ENCODE measurements at regions not wholly inside any gene's neighbourhood (a gene's known extent, or its start where the extent isn't known, plus 50 kb on each side); places are given as distances from the start of the nearest gene placed in this dataset.

- no peak for DNase-seq (ENCODE audit: low spot score)
- Histone ChIP-seq H3K27ac (no peak overlapping the region), H3K4me3 (no peak overlapping the region), H3K27me3 (replicated peaks; ENCODE audit: insufficient read depth) (no peaks in the 10 kb centered on the region), H3K36me3 (no peaks in the 10 kb centered on the region), H3K4me1 (replicated peaks) (no peaks in the 10 kb centered on the region), H3K9me3 (no peaks in the 10 kb centered on the region)
- intact Hi-C loops (cut with DNase I) = no loop called here
- WGBS = 62% methylated on average over 2 of the region's 2 CpGs
- TF ChIP-seq POLR2A (IDR thresholded peaks at IDR 0.05) (no peak), POLR2AphosphoS5 (IDR thresholded peaks at IDR 0.05) (no peak)
- TF ChIP-seq, protein P1, sequence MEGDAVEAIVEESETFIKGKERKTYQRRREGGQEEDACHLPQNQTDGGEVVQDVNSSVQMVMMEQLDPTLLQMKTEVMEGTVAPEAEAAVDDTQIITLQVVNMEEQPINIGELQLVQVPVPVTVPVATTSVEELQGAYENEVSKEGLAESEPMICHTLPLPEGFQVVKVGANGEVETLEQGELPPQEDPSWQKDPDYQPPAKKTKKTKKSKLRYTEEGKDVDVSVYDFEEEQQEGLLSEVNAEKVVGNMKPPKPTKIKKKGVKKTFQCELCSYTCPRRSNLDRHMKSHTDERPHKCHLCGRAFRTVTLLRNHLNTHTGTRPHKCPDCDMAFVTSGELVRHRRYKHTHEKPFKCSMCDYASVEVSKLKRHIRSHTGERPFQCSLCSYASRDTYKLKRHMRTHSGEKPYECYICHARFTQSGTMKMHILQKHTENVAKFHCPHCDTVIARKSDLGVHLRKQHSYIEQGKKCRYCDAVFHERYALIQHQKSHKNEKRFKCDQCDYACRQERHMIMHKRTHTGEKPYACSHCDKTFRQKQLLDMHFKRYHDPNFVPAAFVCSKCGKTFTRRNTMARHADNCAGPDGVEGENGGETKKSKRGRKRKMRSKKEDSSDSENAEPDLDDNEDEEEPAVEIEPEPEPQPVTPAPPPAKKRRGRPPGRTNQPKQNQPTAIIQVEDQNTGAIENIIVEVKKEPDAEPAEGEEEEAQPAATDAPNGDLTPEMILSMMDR (IDR thresholded peaks at IDR 0.05) = no peak
Observed at GRCh38 chr2:228602288-228602687, 420.8 kb upstream of the SPHKAP start.

DNA sequence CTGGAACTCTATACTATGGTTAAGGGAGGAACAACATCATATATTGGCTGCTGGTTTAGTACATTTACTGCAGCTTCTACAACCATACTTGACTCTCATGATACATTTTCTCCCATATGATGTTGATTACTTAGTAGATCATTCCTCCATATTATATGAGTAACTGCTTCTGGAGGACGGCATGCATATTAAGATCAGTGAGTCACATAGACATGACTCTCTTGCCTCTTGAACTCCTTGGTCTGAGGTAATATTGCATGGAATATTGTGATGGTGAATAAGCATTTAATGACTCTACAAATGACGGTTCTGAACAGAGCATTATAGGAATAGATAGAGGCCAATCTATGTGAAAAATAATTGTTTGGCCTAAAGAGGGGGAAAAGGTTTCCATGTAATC is 418.8 kb upstream of the SPHKAP start:
- Histone ChIP-seq H3K27ac (no peak overlapping the region), H3K27me3 (replicated peaks; ENCODE audit: insufficient read depth) (no peaks in the 10 kb centered on the region), H3K9me3 (no peaks in the 10 kb centered on the region), H3K4me1 (replicated peaks) (no peaks in the 10 kb centered on the region), H3K36me3 (no peaks in the 10 kb centered on the region), H3K4me3 (no peak overlapping the region)
- intact Hi-C loops (cut with DNase I) = no loop called here
- 93% methylated on average over 2 of the region's 2 CpGs for WGBS
- no peak for TF ChIP-seq POLR2A (IDR thresholded peaks at IDR 0.05)
- TF ChIP-seq, protein P1 (IDR thresholded peaks at IDR 0.05) = no peak
- no peak for TF ChIP-seq POLR2AphosphoS5 (IDR thresholded peaks at IDR 0.05)
- DNase-seq (ENCODE audit: low spot score) = no peak

DNA sequence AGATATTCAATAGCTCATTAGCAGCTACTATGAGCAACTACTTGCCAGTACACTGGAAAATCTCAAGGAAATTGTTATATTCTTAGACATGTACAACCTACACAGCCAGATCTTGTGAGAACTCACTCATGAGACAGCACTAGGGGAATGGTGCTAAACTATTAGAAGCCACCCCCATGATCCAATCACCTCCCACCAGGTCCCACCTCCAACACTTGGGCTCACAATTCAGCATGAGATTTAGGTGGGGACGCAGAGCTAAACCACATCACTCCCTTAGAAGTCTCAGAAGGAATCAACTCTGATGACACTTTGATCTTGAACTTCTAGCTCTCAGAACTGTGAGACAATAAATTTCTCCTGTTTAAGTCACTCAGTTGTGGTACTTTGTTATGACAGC is 418.3 kb upstream of the SPHKAP start:
- H3K4me3 ChIP-seq = no peak overlapping the region
- no peaks in the 10 kb centered on the region for H3K4me1 ChIP-seq (replicated peaks)
- no peak for DNase-seq (ENCODE audit: low spot score)
- no peak for TF ChIP-seq POLR2AphosphoS5 (IDR thresholded peaks at IDR 0.05)
- no peaks in the 10 kb centered on the region for H3K27me3 ChIP-seq (replicated peaks; ENCODE audit: insufficient read depth)
- 89% methylated on average over 1 of the region's 1 CpG for WGBS
- no peak overlapping the region for H3K27ac ChIP-seq
- H3K9me3 ChIP-seq = no peaks in the 10 kb centered on the region
- no peaks in the 10 kb centered on the region for H3K36me3 ChIP-seq
- intact Hi-C loops (cut with DNase I) = no loop called here

DNA sequence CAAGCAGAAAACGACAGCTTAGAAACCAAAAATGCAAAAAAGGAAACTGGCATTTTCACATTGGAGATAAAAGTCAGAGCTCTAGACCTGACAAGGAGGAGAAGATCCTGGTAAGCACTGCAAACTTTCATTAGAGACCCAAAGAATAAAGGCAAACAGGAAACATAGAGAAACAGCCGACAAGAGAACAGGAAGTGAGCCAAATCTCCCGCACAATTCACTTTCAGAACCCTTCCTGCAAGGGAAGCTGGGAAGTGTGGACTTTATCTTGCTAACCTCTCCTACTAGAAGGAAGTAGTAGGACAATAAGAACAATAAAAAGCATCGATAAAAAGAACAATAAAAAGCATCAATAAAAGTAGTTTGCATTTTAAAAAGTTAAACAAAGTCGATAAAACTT is 417.8 kb upstream of the SPHKAP start:
- Histone ChIP-seq H3K27ac (no peak overlapping the region), H3K36me3 (no peaks in the 10 kb centered on the region), H3K4me3 (no peak overlapping the region), H3K27me3 (replicated peaks; ENCODE audit: insufficient read depth) (no peaks in the 10 kb centered on the region), H3K9me3 (no peaks in the 10 kb centered on the region), H3K4me1 (replicated peaks) (no peaks in the 10 kb centered on the region)
- TF ChIP-seq, protein P1 (IDR thresholded peaks at IDR 0.05) = no peak
- TF ChIP-seq POLR2A (IDR thresholded peaks at IDR 0.05) = no peak
- no peak for TF ChIP-seq POLR2AphosphoS5 (IDR thresholded peaks at IDR 0.05)
- intact Hi-C loops (cut with DNase I) = no loop called here
- 65% methylated on average over 5 of the region's 5 CpGs for WGBS
- no peak for DNase-seq (ENCODE audit: low spot score)

- Histone ChIP-seq H3K27me3 (replicated peaks; ENCODE audit: insufficient read depth) (no peaks in the 10 kb centered on the region), H3K4me3 (no peak overlapping the region), H3K9me3 (no peaks in the 10 kb centered on the region), H3K36me3 (no peaks in the 10 kb centered on the region), H3K4me1 (replicated peaks) (no peaks in the 10 kb centered on the region), H3K27ac (no peak overlapping the region)
- intact Hi-C loops (cut with DNase I) = no loop called here
- TF ChIP-seq, protein P1 (IDR thresholded peaks at IDR 0.05) = no peak
- TF ChIP-seq POLR2A (IDR thresholded peaks at IDR 0.05) = no peak
- TF ChIP-seq POLR2AphosphoS5 (IDR thresholded peaks at IDR 0.05) = no peak
- WGBS = 0% methylated on average over 1 of the region's 1 CpG
- DNase-seq (ENCODE audit: low spot score) = no peak
Observed at GRCh38 chr2:228597032-228597431, 415.5 kb upstream of the SPHKAP start.
